Glutamatergic neuron (in vitro differentiated cells): ENCODE measurements at regions not wholly inside any gene's neighbourhood (a gene's known extent, or its start where the extent isn't known, plus 50 kb on each side); places are given as distances from the start of the nearest gene placed in this dataset.
"Not testable (repeated sequence)": the region's sequence is repeated elsewhere in the genome, so short reads cannot be mapped to it uniquely, and the experiment has no call there.

Experiments used
- DNase-seq: peaks from one replicate; pipeline ENCODE4 v3.0.0; 2022
- H3K27ac Mint-ChIP-seq: one replicate; pipeline ENCODE4 v1.8.0; 2020; ENCODE audit warnings: mild to moderate bottlenecking, mixed read lengths, inconsistent platforms; ENCODE audit not compliant: unreplicated experiment
- H3K27me3 Mint-ChIP-seq: one replicate; pipeline ENCODE4 v1.8.0; 2020; ENCODE audit warnings: mild to moderate bottlenecking, moderate library complexity, mixed read lengths, inconsistent platforms; ENCODE audit not compliant: unreplicated experiment
- H3K36me3 Mint-ChIP-seq: one replicate; pipeline ENCODE4 v1.8.0; 2020; ENCODE audit warnings: mild to moderate bottlenecking, mixed read lengths, inconsistent platforms; ENCODE audit not compliant: unreplicated experiment
- H3K4me1 Mint-ChIP-seq: one replicate; pipeline ENCODE4 v1.8.0; 2020; ENCODE audit warnings: mild to moderate bottlenecking, low read depth, mixed read lengths, inconsistent platforms; ENCODE audit not compliant: unreplicated experiment
- H3K4me3 Mint-ChIP-seq: one replicate; pipeline ENCODE4 v1.8.0; 2020; ENCODE audit warnings: mild to moderate bottlenecking, mixed read lengths, inconsistent platforms; ENCODE audit not compliant: unreplicated experiment
- H3K9me3 Mint-ChIP-seq: one replicate; pipeline ENCODE4 v1.8.0; 2020; ENCODE audit warnings: mild to moderate bottlenecking, moderate library complexity, mixed read lengths, inconsistent platforms; ENCODE audit not compliant: unreplicated experiment
- CTCF ChIP-seq: fragments of 200-600 bp; sonication (generic); IDR thresholded peaks from one replicate; pipeline ENCODE4 v1.5.0; 2021; ENCODE audit not compliant: partially characterized antibody, unreplicated experiment

GRCh38 chr10:3559527-3559926 lies 225.5 kb downstream of the KLF6 start:
- TF ChIP-seq CTCF = no peak
- Mint-ChIP-seq H3K9me3 (no peaks in the 10 kb centered on the region), H3K4me3 (no peak overlapping the region), H3K36me3 (no peaks in the 10 kb centered on the region), H3K27me3 (peaks cover 5% of the 10 kb centered on the region), H3K27ac (no peak overlapping the region), H3K4me1 (no peaks in the 10 kb centered on the region)
- DNase-seq = no peak

DNA sequence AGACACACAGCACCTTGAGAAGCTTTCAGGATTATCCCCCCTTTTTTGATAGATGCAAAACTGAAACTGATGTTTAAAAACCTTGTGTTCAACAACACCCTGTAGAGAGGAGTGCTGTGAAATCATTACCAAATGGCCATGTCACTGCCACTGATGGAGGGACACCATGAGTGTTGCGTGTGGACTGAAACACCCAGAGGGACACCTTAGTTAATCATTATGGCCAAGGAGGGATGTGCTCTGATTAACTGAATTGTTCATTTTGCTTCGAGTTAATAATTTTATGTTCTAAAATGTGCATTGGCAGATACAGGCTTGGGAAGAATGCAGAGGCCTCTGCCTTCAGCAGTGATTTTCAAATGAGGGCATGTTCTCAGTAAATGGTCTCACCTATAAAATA lies 226.0 kb downstream of the KLF6 start:
- Mint-ChIP-seq H3K4me3 (no peak overlapping the region), H3K36me3 (no peaks in the 10 kb centered on the region), H3K27ac (no peak overlapping the region), H3K9me3 (no peaks in the 10 kb centered on the region), H3K27me3 (peaks cover 4% of the 10 kb centered on the region), H3K4me1 (no peaks in the 10 kb centered on the region)
- DNase-seq = no peak
- TF ChIP-seq CTCF = no peak

- H3K4me1 Mint-ChIP-seq, H3K27ac Mint-ChIP-seq, DNase-seq, H3K27me3 Mint-ChIP-seq, H3K9me3 Mint-ChIP-seq, H3K36me3 Mint-ChIP-seq, H3K4me3 Mint-ChIP-seq: not testable (repeated sequence)
Measured at GRCh38 chr10:3556191-3557017, 228.6 kb downstream of the KLF6 start.

- Mint-ChIP-seq H3K27ac (no peak overlapping the region), H3K27me3 (peaks cover 4% of the 10 kb centered on the region), H3K36me3 (no peaks in the 10 kb centered on the region), H3K4me3 (no peak overlapping the region), H3K9me3 (no peaks in the 10 kb centered on the region), H3K4me1 (no peaks in the 10 kb centered on the region)
- no peak for TF ChIP-seq CTCF
- DNase-seq = no peak
Measured at GRCh38 chr10:3554121-3554522, 230.9 kb downstream of the KLF6 start.

DNA sequence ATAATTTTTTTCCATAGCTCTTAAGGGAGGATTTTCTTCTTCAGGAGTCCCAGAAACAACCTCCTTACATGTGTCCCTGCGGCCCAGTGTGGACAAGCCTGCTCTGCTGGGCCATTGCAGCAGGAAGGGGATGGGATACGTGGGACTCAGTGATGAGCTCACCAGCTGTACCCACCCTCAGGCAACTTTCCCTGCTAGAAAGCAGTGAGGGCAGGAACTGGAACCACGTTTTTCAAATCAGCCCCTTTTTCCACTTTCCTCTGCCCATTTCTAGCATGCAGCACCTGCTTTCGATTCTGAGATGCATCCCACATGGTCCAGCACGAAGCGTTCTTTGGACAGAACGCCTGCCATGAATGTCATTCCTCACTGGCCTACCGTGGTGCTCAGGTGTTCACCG lies 232.7 kb downstream of the KLF6 start:
- Mint-ChIP-seq H3K27me3 (peaks cover 4% of the 10 kb centered on the region), H3K27ac (no peak overlapping the region), H3K9me3 (no peaks in the 10 kb centered on the region), H3K4me1 (no peaks in the 10 kb centered on the region), H3K36me3 (no peaks in the 10 kb centered on the region), H3K4me3 (no peak overlapping the region)
- DNase-seq = no peak
- TF ChIP-seq CTCF = no peak
